ENCODE measurements at regions not wholly inside any gene's neighbourhood (a gene's known extent, or its start where the extent isn't known, plus 50 kb on each side); places are given as distances from the start of the nearest gene placed in this dataset.

DNA sequence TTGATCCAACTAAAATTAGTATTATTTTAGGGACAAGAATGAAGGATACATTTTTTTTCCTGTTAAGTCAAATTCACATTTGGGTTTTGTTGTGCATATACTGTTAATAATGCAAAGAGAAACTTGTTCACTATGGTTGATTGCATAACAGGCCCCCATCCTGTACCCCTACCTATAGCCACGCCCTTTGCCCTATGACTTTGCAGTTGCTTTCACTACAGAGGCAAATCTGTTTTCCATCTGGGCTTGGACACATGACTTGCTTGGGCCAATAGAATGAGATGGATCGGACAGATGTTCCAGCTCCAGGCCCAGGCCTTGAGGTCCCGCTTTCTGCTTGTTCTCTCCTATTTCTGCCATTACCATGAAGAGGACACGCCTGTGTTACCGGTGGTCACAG is 278.5 kb upstream of the HNRNPA3 start:
- TF ChIP-seq, protein P1, sequence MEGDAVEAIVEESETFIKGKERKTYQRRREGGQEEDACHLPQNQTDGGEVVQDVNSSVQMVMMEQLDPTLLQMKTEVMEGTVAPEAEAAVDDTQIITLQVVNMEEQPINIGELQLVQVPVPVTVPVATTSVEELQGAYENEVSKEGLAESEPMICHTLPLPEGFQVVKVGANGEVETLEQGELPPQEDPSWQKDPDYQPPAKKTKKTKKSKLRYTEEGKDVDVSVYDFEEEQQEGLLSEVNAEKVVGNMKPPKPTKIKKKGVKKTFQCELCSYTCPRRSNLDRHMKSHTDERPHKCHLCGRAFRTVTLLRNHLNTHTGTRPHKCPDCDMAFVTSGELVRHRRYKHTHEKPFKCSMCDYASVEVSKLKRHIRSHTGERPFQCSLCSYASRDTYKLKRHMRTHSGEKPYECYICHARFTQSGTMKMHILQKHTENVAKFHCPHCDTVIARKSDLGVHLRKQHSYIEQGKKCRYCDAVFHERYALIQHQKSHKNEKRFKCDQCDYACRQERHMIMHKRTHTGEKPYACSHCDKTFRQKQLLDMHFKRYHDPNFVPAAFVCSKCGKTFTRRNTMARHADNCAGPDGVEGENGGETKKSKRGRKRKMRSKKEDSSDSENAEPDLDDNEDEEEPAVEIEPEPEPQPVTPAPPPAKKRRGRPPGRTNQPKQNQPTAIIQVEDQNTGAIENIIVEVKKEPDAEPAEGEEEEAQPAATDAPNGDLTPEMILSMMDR (IDR thresholded peaks at IDR 0.05), result no peak
- no peak for TF ChIP-seq POLR2A (IDR thresholded peaks at IDR 0.05)

All from Peyer's patch (tissue), 4 donors.